GM12878 (cell line): ENCODE measurements at regions not wholly inside any gene's neighbourhood (a gene's known extent, or its start where the extent isn't known, plus 50 kb on each side); places are given as distances from the start of the nearest gene placed in this dataset.

Experiments
- ATAC-seq: fragments of 200-7000 bp; cut with Tn5 transposase; 3 replicates; pipeline ENCODE4 v1.9.1; 2020; ENCODE audit warnings: mild to moderate bottlenecking, moderate library complexity
- BruUV-seq: library from RNA; stranded (reverse); fragments of 400-500 nt; replicated peaks from 2 replicates; lab custom pipeline; 2021; lab: Mats Ljungman, UMichigan
- CTCF ChIA-PET: fragments of 300-600 bp; sonication (Branson Sonifier 250); formaldehyde crosslinking; extraction: SDS; loops from one replicate; lab custom pipeline; 2021; ENCODE audit warnings: inconsistent platforms; lab: Yijun Ruan, JAX
- POLR2A ChIA-PET: fragments of 350-600 bp; formaldehyde crosslinking; extraction: SDS; loops from one replicate; lab custom pipeline; 2021; ENCODE audit warnings: inconsistent platforms; lab: Charles Lee
- RAD21 ChIA-PET: fragments of 300-600 bp; sonication (Branson Sonifier 250); formaldehyde crosslinking; loops from one replicate; lab custom pipeline; 2023; ENCODE audit warnings: antibody characterized with exemption; ENCODE audit not compliant: unreplicated experiment; lab: Charles Lee
- SMC1A ChIA-PET: fragments of 300-600 bp; sonication (Branson Sonifier 250); formaldehyde crosslinking; loops from one replicate; lab custom pipeline; 2023; ENCODE audit not compliant: unreplicated experiment, uncharacterized antibody; lab: Charles Lee
- DNase-seq: peaks from one replicate; pipeline ENCODE4 v3.0.0-alpha.2; 2011; ENCODE audit warnings: low read depth, low spot score
- FAIRE-seq: peaks from 3 replicates; lab custom pipeline; 2011; peaks lifted over from hg19 to GRCh38; lab: Jason Lieb, UNC
- H2AFZ ChIP-seq: 2 replicates; pipeline ENCODE4 v1.6.0; 2011; ENCODE audit warnings: low read depth, low read length, control low read depth; ENCODE audit not compliant: control insufficient read depth
- H3K27ac ChIP-seq: 2 replicates; pipeline ENCODE4 v1.5.1; 2011; ENCODE audit warnings: control low read depth; ENCODE audit not compliant: control insufficient read depth, insufficient read depth
- H3K27me3 ChIP-seq, 2 experiments: replicated peaks in 1 of 2; 2 replicates each; pipeline versions ENCODE4 v1.6.0 to v1.6.1; 2011; ENCODE audit warnings: low read length in 1 of 2; ENCODE audit not compliant: control insufficient read depth in 2 of 2, insufficient read depth in 2 of 2
- H3K36me3 ChIP-seq, 2 experiments: 2 replicates each; pipeline ENCODE4 v1.5.1; 2011; ENCODE audit warnings: low read length in 1 of 2; ENCODE audit not compliant: control insufficient read depth in 2 of 2, insufficient read depth in 2 of 2
- H3K4me1 ChIP-seq: 2 replicates; pipeline ENCODE4 v1.6.1; 2011; ENCODE audit warnings: mild to moderate bottlenecking, low read length, moderate library complexity, mixed read lengths; ENCODE audit not compliant: control insufficient read depth, insufficient read depth
- H3K4me2 ChIP-seq: 2 replicates; pipeline ENCODE4 v1.6.0; 2011; ENCODE audit warnings: control low read depth; ENCODE audit not compliant: control insufficient read depth, insufficient read depth
- H3K4me3 ChIP-seq: fragments of 200-600 bp; sonication (generic); 2 replicates; pipeline ENCODE4 v1.5.1; 2016
- H3K79me2 ChIP-seq: 2 replicates; pipeline ENCODE4 v1.6.0; 2011; ENCODE audit warnings: low read length; ENCODE audit not compliant: control insufficient read depth, insufficient read depth
- H3K9ac ChIP-seq: 2 replicates; pipeline ENCODE4 v1.8.0; 2011; ENCODE audit warnings: low read length, control low read depth, mixed read lengths; ENCODE audit not compliant: control insufficient read depth, insufficient read depth
- H3K9me3 ChIP-seq: replicated peaks from 3 replicates; pipeline ENCODE4 v1.5.1; 2011; ENCODE audit warnings: mild to moderate bottlenecking, low read length; ENCODE audit not compliant: control insufficient read depth, insufficient read depth
- H4K20me1 ChIP-seq: 2 replicates; pipeline ENCODE4 v1.6.0; 2011; ENCODE audit not compliant: control insufficient read depth, insufficient read depth
- CBX3 ChIP-seq: fragments of 200-600 bp; sonication (generic); IDR thresholded peaks from 2 replicates; pipeline ENCODE4 v1.6.1; 2016; ENCODE audit warnings: low read depth, borderline replicate concordance
- EED ChIP-seq: sonication (generic); IDR thresholded peaks from 2 replicates; pipeline ENCODE4 v1.6.1; 2016; ENCODE audit warnings: antibody characterized with exemption, low read depth
- FOS ChIP-seq: IDR thresholded peaks from 3 replicates; pipeline ENCODE4 v1.6.1; 2011; ENCODE audit warnings: borderline replicate concordance; ENCODE audit not compliant: insufficient read length; ENCODE audit errors: extremely low read depth
- FOXM1 ChIP-seq: IDR thresholded peaks from 2 replicates; pipeline ENCODE4 v1.6.1; 2012; ENCODE audit warnings: low read depth, mild to moderate bottlenecking, inconsistent platforms, low read length, moderate library complexity
- HSF1 ChIP-seq: fragments of 150-350 bp; IDR thresholded peaks from 2 replicates; pipeline ENCODE4 v1.6.1; 2014; ENCODE audit warnings: mild to moderate bottlenecking, low read depth, low read length
- IKZF1 ChIP-seq: fragments of 450-650 bp; conservative IDR thresholded peaks from 2 replicates; pipeline ENCODE4 v1.6.1; 2017; ENCODE audit warnings: antibody characterized with exemption, mild to moderate bottlenecking
- IKZF2 ChIP-seq, 2 experiments: fragments of 450-650 bp; IDR thresholded peaks; 2 replicates each; pipeline ENCODE4 v1.6.1; 2017; ENCODE audit warnings: mild to moderate bottlenecking in 2 of 2, moderate library complexity in 2 of 2
- IRF3 ChIP-seq: fragments of 450-650 bp; IDR thresholded peaks from 2 replicates; pipeline ENCODE4 v1.6.1; 2014; ENCODE audit warnings: mild to moderate bottlenecking
- IRF4 ChIP-seq: IDR thresholded peaks from 2 replicates; pipeline ENCODE4 v1.6.1; 2011; ENCODE audit warnings: low read depth, low read length
- MXI1 ChIP-seq: fragments of 150-350 bp; IDR thresholded peaks from 2 replicates; pipeline ENCODE4 v1.6.1; 2011; ENCODE audit warnings: low read depth, mild to moderate bottlenecking, inconsistent platforms, low read length, improper control_type of control experiment
- PML ChIP-seq: IDR thresholded peaks from 2 replicates; pipeline ENCODE4 v1.6.1; 2012; ENCODE audit warnings: low read length, inconsistent platforms
- RAD21 ChIP-seq: IDR thresholded peaks from 2 replicates; pipeline ENCODE4 v1.6.1; 2011; ENCODE audit warnings: mild to moderate bottlenecking, low read depth, low read length, moderate library complexity; ENCODE audit not compliant: insufficient read depth
- STAT1 ChIP-seq: fragments of 450-650 bp; conservative IDR thresholded peaks from 2 replicates; pipeline ENCODE4 v1.6.1; 2014; ENCODE audit warnings: antibody characterized with exemption, mild to moderate bottlenecking
- TCF7 ChIP-seq: IDR thresholded peaks from 2 replicates; pipeline ENCODE4 v1.6.1; 2014; ENCODE audit warnings: antibody characterized with exemption, borderline replicate concordance
- WRNIP1 ChIP-seq: IDR thresholded peaks from 2 replicates; pipeline ENCODE4 v1.6.1; 2011; ENCODE audit warnings: low read depth, low read length, improper control_type of control experiment, borderline replicate concordance
- ZBTB11 ChIP-seq: fragments of 450-650 bp; formaldehyde crosslinking; IDR thresholded peaks from 2 replicates; pipeline ENCODE4 v1.5.0; 2022; ENCODE audit warnings: mild to moderate bottlenecking, missing genetic modification characterization
- ZNF384 ChIP-seq: IDR thresholded peaks from 2 replicates; pipeline ENCODE4 v1.6.1; 2012; ENCODE audit warnings: low read depth, mild to moderate bottlenecking, low read length, improper control_type of control experiment, borderline replicate concordance
- WGBS: methylation state at CpG from one replicate; pipeline ENCODE4 v1.1.6; 2016; ENCODE audit warnings: low lambda C conversion rate; ENCODE audit not compliant: insufficient replicate concordance, insufficient coverage; ENCODE audit errors: missing lambda C conversion rate; 5-methylcytosine and 5-hydroxymethylcytosine counted together
- in situ Hi-C: fragments of 300-500 bp; cut with MboI; formaldehyde crosslinking; loops from 9 replicates; pipeline ENCODE4 v1.14.3; 2018; ENCODE audit warnings: mixed read lengths
- intact Hi-C: fragments of 100-400 bp; cut with micrococcal nuclease; formaldehyde crosslinking; loops from one replicate; pipeline ENCODE4 v1.14.2; 2022; ENCODE audit not compliant: unreplicated experiment

- BruUV-seq = no TSS peak
- no peak for FAIRE-seq
- Histone ChIP-seq H4K20me1 (no peaks in the 10 kb centered on the region), H3K4me3 (no peak overlapping the region), H2AFZ (no peak overlapping the region), H3K27ac (no peak overlapping the region), H3K36me3 (no peaks in the 10 kb centered on the region), H3K27me3 (no peaks in the 10 kb centered on the region), H3K9ac (no peak overlapping the region), H3K9me3 (no peaks in the 10 kb centered on the region), H3K79me2 (no peaks in the 10 kb centered on the region), H3K4me2 (no peak overlapping the region), H3K4me1 (no peaks in the 10 kb centered on the region)
- RAD21 ChIA-PET = interaction anchor here (1.1 kb wide), 1 partner anchor 473 kb away, joined by 3 read pairs; no protein-coding TSS in a partner anchor
- in situ Hi-C loops = no loop called here
- ATAC-seq = no peak
- SMC1A ChIA-PET = no interaction called here
- WGBS = 7% methylated on average over 4 of the region's 4 CpGs
- POLR2A ChIA-PET = no interaction called here
- DNase-seq = no peak
- CTCF ChIA-PET = no interaction called here
- intact Hi-C loops = no loop called here
- TF ChIP-seq ZNF384 (no peak), ZBTB11 (no peak), IRF3 (no peak), MXI1 (no peak), IKZF2 (IDR thresholded peaks at IDR 0.05) (no peak), STAT1 (no peak), WRNIP1 (no peak), CBX3 (no peak), EED (no peak), IRF4 (no peak), IKZF1 (no peak), FOS (no peak), HSF1 (no peak), TCF7 (no peak), FOXM1 (no peak), PML (no peak), RAD21 (no peak)
Measured at GRCh38 chr3:177523872-177524438, 326.7 kb upstream of the TBL1XR1 start.
